ENCODE measurements at regions not wholly inside any gene's neighbourhood (a gene's known extent, or its start where the extent isn't known, plus 50 kb on each side); places are given as distances from the start of the nearest gene placed in this dataset.
"Not testable (repeated sequence)": the region's sequence is repeated elsewhere in the genome, so short reads cannot be mapped to it uniquely, and the experiment has no call there.

DNA sequence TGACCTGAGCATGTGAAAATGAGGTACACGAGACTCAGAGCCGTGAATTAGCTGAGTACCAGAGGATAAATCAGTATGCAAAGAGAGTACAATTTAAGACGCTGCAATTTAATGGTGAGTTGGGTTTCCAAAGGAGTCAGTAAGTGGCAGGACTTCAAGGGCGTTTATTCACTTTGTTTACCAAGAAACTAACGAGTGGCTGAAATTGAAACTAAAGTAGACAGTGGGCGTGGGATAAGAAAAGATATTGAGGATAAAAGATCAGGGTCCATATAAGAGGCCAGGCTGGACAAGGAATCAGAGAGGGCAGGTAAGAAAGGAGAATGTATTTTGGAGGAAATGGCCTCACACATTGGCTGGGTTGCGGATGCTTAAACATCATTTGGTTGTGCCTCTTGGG, 346.9 kb upstream of the SPATA31A3 start:
- TF ChIP-seq ZNF562 (CRISPR knock-in tag; IDR thresholded peaks at IDR 0.05; ENCODE audit: borderline replicate concordance); EP300 (IDR thresholded peaks at IDR 0.05; ENCODE audit: low read depth in 2 of 2, low read length in 2 of 2); EP300 (CRISPR knock-in tag; IDR thresholded peaks at IDR 0.05; ENCODE audit: borderline replicate concordance); ZNF766 (CRISPR knock-in tag; IDR thresholded peaks at IDR 0.05; ENCODE audit: borderline replicate concordance); ZNF205 (CRISPR knock-in tag; IDR thresholded peaks at IDR 0.05); CBX5 (CRISPR knock-in tag; IDR thresholded peaks at IDR 0.05; ENCODE audit: borderline replicate concordance); BCL6 (CRISPR knock-in tag; IDR thresholded peaks at IDR 0.05); ZNF720 (CRISPR knock-in tag; IDR thresholded peaks at IDR 0.05); HMG20B (CRISPR knock-in tag; conservative IDR thresholded peaks at IDR 0.05); TCF12 (IDR thresholded peaks at IDR 0.05); TCF12 (CRISPR knock-in tag; IDR thresholded peaks at IDR 0.05); JUND (CRISPR knock-in tag; IDR thresholded peaks at IDR 0.05): not testable (repeated sequence)
- TF ChIP-seq, protein P1, sequence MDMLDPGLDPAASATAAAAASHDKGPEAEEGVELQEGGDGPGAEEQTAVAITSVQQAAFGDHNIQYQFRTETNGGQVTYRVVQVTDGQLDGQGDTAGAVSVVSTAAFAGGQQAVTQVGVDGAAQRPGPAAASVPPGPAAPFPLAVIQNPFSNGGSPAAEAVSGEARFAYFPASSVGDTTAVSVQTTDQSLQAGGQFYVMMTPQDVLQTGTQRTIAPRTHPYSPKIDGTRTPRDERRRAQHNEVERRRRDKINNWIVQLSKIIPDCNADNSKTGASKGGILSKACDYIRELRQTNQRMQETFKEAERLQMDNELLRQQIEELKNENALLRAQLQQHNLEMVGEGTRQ (IDR thresholded peaks at IDR 0.05; ENCODE audit: low read depth, low read length): not testable (repeated sequence)
- TF ChIP-seq, protein P1 (CRISPR knock-in tag; IDR thresholded peaks at IDR 0.05; ENCODE audit: borderline replicate concordance): not testable (repeated sequence)
- TF ChIP-seq, protein P2, sequence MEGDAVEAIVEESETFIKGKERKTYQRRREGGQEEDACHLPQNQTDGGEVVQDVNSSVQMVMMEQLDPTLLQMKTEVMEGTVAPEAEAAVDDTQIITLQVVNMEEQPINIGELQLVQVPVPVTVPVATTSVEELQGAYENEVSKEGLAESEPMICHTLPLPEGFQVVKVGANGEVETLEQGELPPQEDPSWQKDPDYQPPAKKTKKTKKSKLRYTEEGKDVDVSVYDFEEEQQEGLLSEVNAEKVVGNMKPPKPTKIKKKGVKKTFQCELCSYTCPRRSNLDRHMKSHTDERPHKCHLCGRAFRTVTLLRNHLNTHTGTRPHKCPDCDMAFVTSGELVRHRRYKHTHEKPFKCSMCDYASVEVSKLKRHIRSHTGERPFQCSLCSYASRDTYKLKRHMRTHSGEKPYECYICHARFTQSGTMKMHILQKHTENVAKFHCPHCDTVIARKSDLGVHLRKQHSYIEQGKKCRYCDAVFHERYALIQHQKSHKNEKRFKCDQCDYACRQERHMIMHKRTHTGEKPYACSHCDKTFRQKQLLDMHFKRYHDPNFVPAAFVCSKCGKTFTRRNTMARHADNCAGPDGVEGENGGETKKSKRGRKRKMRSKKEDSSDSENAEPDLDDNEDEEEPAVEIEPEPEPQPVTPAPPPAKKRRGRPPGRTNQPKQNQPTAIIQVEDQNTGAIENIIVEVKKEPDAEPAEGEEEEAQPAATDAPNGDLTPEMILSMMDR (CRISPR knock-in tag; IDR thresholded peaks at IDR 0.05): not testable (repeated sequence)
